ENCODE measurements at regions not wholly inside any gene's neighbourhood (a gene's known extent, or its start where the extent isn't known, plus 50 kb on each side); places are given as distances from the start of the nearest gene placed in this dataset.

DNA sequence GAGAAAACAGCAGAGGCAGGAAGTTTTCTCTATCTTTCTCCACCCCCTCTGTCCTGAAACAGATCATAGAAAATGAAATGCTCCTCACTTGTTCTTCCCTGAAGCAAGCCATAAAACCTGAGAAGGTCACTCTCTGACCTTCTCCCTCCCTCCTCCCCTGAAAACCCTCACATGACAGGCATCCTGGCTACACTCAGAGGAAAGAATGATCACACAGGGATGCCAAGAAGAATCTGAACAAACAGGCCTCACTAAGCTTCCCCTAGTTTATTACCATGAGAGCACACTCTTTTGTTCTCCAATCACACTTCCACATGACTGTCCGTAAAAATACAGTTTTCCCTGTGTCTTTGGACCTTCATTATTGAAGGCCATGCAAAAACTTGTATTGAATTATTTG, 300.1 kb downstream of the BUD13 start:
- H3K27ac ChIP-seq: no peak overlapping the region
- WGBS, 3 donors: 16 to 35% (median 27%) methylated on average over 1 of the region's 1 CpG
- no peak overlapping the region for H3K4me3 ChIP-seq
- DNase-seq (no peak), ATAC-seq (peak in 1 of 4 donors; percentile 73)
- intact Hi-C loops (cut with DNase I): no loop called here
- H3K9me3 ChIP-seq: no peaks in the 10 kb centered on the region
- no peaks in the 10 kb centered on the region for H3K36me3 ChIP-seq (ENCODE audit: insufficient read depth in 1 of 2, low read depth in 1 of 2)
- TF ChIP-seq, protein P1, sequence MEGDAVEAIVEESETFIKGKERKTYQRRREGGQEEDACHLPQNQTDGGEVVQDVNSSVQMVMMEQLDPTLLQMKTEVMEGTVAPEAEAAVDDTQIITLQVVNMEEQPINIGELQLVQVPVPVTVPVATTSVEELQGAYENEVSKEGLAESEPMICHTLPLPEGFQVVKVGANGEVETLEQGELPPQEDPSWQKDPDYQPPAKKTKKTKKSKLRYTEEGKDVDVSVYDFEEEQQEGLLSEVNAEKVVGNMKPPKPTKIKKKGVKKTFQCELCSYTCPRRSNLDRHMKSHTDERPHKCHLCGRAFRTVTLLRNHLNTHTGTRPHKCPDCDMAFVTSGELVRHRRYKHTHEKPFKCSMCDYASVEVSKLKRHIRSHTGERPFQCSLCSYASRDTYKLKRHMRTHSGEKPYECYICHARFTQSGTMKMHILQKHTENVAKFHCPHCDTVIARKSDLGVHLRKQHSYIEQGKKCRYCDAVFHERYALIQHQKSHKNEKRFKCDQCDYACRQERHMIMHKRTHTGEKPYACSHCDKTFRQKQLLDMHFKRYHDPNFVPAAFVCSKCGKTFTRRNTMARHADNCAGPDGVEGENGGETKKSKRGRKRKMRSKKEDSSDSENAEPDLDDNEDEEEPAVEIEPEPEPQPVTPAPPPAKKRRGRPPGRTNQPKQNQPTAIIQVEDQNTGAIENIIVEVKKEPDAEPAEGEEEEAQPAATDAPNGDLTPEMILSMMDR (IDR thresholded peaks at IDR 0.05): no peak
- H3K4me1 ChIP-seq: peaks cover 9% of the 10 kb centered on the region
- H3K27me3 ChIP-seq (ENCODE audit: insufficient read depth in 3 of 3, low read length in 2 of 3): no peaks in the 10 kb centered on the region

DNA sequence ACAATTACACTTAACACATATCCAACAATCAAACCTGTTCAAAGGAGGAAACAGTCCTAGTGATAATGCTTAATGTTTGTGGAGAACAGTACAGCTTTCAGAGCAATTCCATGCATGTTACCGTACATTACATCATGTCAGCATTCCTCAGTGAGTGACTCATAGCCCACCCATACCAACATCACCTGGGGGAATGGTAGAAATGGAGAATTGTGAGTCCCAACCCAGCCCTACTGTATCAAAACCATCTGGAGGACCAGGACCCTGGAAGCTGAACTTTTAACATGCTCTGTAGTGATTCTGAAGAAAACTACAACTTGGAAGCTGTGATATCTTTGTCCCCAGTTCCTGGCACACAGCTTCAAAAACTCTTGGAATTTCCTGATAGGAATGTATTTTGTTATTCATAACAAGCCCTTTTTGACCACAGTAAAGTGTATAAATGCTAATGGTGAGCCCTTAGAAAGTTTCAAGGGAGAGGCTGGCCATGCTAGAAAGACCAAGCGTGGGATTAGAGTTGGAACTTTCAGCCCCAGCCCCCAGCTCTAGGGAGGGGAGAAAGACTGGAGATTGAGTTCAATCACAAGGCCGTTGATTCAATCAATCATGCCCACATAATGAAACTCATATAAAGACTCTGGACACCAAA, 301.1 kb downstream of the BUD13 start:
- WGBS, 3 donors: 72 to 77% (median 74%) methylated on average over 3 of the region's 3 CpGs
- Histone ChIP-seq H3K4me1 (peaks cover 9% of the 10 kb centered on the region), H3K4me3 (no peak overlapping the region), H3K9me3 (no peaks in the 10 kb centered on the region), H3K36me3 (ENCODE audit: insufficient read depth in 1 of 2, low read depth in 1 of 2) (no peaks in the 10 kb centered on the region), H3K27me3 (ENCODE audit: insufficient read depth in 3 of 3, low read length in 2 of 3) (no peaks in the 10 kb centered on the region), H3K27ac (no peak overlapping the region)
- TF ChIP-seq, protein P1 (IDR thresholded peaks at IDR 0.05): no peak
- ATAC-seq (no peak), DNase-seq (no peak)
- intact Hi-C loops (cut with DNase I): no loop called here

DNA sequence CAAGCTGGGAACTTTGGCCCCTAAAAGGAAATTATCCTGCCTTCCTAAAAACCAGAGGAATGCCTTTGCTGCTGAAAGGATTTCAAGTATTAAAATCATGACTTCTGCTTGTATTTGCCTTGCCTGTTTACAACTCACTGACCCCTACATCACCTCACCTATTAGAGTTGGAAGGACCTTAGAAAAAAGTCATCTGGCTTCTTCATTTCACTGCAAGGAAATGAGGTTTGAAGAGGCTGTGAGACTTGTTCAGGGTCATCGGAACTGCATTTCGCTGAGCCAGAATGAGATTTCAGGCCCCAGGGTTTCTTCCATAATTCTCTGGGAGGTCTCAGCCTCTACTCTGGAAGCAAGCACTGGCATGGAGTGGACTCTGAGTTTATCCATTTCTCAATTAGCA, 304.1 kb downstream of the BUD13 start:
- intact Hi-C loops (cut with DNase I): no loop called here
- H3K36me3 ChIP-seq (ENCODE audit: insufficient read depth in 1 of 2, low read depth in 1 of 2): no peaks in the 10 kb centered on the region
- DNase-seq (no peak), ATAC-seq (no peak)
- no peak overlapping the region for H3K4me3 ChIP-seq
- TF ChIP-seq, protein P1 (IDR thresholded peaks at IDR 0.05): no peak
- 63 to 88% (median 83%) methylated on average over 2 of the region's 2 CpGs for WGBS, 3 donors
- no peaks in the 10 kb centered on the region for H3K9me3 ChIP-seq
- peaks cover 9% of the 10 kb centered on the region for H3K4me1 ChIP-seq
- H3K27ac ChIP-seq: no peak overlapping the region
- no peaks in the 10 kb centered on the region for H3K27me3 ChIP-seq (ENCODE audit: insufficient read depth in 3 of 3, low read length in 2 of 3)

DNA sequence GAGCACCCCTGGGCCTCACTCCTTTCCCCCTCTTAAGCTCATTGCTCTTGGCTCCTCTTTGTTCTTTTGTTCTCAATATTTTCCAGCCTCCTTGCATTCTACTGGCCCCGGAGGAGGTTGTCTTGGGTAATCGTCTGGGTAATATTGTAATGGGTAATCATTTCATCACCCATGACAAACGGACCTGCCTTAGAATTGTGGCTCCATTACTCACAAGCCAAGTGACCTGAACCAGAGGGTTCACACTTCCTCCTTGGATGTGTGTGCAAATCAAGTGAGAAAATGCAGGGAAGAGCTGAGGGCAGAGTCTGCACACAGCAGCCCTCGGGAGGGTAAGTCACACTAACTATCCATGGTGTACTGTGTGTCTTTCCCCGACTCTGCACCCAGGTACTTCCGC, 305.0 kb downstream of the BUD13 start:
- ATAC-seq (no peak), DNase-seq (no peak)
- H3K27ac ChIP-seq: no peak overlapping the region
- WGBS, 3 donors: 63 to 74% (median 73%) methylated on average over 6 of the region's 6 CpGs
- H3K9me3 ChIP-seq: no peaks in the 10 kb centered on the region
- TF ChIP-seq, protein P1 (IDR thresholded peaks at IDR 0.05): no peak
- intact Hi-C loops (cut with DNase I): no loop called here
- no peaks in the 10 kb centered on the region for H3K36me3 ChIP-seq (ENCODE audit: insufficient read depth in 1 of 2, low read depth in 1 of 2)
- no peaks in the 10 kb centered on the region for H3K27me3 ChIP-seq (ENCODE audit: insufficient read depth in 3 of 3, low read length in 2 of 3)
- no peak overlapping the region for H3K4me3 ChIP-seq
- peaks cover 3% of the 10 kb centered on the region for H3K4me1 ChIP-seq

DNA sequence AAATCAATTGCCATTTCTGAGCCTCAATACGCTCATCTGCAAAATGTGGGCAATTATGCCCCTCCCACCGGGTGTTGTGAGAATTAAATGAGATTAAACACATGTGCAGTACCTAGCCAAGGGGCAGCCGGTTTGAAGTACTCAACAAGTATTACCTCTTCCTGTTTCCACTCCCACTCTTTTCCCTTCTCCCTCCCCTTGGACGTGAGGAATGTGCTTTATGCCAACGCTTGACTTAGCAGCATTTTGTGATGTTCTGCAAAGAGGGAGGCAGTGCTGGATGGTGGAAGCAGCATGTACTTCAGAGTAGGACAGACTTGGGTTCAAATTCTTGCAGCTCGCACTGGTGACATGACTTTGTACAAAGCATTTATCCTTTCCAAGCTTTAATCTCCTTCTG, 306.0 kb downstream of the BUD13 start:
- Histone ChIP-seq H3K4me3 (no peak overlapping the region), H3K36me3 (ENCODE audit: insufficient read depth in 1 of 2, low read depth in 1 of 2) (no peaks in the 10 kb centered on the region), H3K27me3 (ENCODE audit: insufficient read depth in 3 of 3, low read length in 2 of 3) (no peaks in the 10 kb centered on the region), H3K27ac (no peak overlapping the region), H3K4me1 (no peaks in the 10 kb centered on the region), H3K9me3 (no peaks in the 10 kb centered on the region)
- 62 to 69% (median 64%) methylated on average over 5 to 6 of the region's 6 CpGs for WGBS, 3 donors
- intact Hi-C loops (cut with DNase I): no loop called here
- TF ChIP-seq, protein P1 (IDR thresholded peaks at IDR 0.05): no peak
- DNase-seq: no peak
- ATAC-seq: no peak
